Activated CD8-positive, alpha-beta memory T cell treated with anti-CD3 and anti-CD28 coated beads, Interleukin-2, amount 10 ng/mL, durations not matched to agents 7 days and 5 days (primary cell): ENCODE measurements at regions not wholly inside any gene's neighbourhood (a gene's known extent, or its start where the extent isn't known, plus 50 kb on each side); places are given as distances from the start of the nearest gene placed in this dataset.

Source experiments
- ATAC-seq: fragments of 150-1000 bp; cut with Tn5 transposase; one replicate; pipeline ENCODE4 v1.10.0; 2021; ENCODE audit warnings: moderate library complexity
- CTCF ChIA-PET: fragments of 350-600 bp; sonication (Branson Sonifier 250); formaldehyde crosslinking; loops from one replicate; lab custom pipeline; 2021; ENCODE audit warnings: antibody characterized with exemption; lab: Charles Lee
- DNase-seq: peaks from one replicate; pipeline ENCODE4 v3.0.0-alpha.2; 2020
- H3K27ac Mint-ChIP-seq: one replicate; pipeline ENCODE4 v1.8.0; 2021; ENCODE audit warnings: mild to moderate bottlenecking, mixed read lengths
- H3K27me3 Mint-ChIP-seq: one replicate; pipeline ENCODE4 v1.8.0; 2021; ENCODE audit warnings: mixed read lengths
- H3K36me3 Mint-ChIP-seq: one replicate; pipeline ENCODE4 v1.8.0; 2021; ENCODE audit warnings: mild to moderate bottlenecking, mixed read lengths
- H3K4me1 Mint-ChIP-seq: one replicate; pipeline ENCODE4 v1.8.0; 2021; ENCODE audit warnings: mixed read lengths
- H3K4me3 Mint-ChIP-seq: one replicate; pipeline ENCODE4 v1.8.0; 2021; ENCODE audit warnings: mild to moderate bottlenecking, moderate library complexity, mixed read lengths
- H3K9me3 Mint-ChIP-seq: one replicate; pipeline ENCODE4 v1.8.0; 2022; ENCODE audit warnings: low read depth, mixed read lengths

DNA sequence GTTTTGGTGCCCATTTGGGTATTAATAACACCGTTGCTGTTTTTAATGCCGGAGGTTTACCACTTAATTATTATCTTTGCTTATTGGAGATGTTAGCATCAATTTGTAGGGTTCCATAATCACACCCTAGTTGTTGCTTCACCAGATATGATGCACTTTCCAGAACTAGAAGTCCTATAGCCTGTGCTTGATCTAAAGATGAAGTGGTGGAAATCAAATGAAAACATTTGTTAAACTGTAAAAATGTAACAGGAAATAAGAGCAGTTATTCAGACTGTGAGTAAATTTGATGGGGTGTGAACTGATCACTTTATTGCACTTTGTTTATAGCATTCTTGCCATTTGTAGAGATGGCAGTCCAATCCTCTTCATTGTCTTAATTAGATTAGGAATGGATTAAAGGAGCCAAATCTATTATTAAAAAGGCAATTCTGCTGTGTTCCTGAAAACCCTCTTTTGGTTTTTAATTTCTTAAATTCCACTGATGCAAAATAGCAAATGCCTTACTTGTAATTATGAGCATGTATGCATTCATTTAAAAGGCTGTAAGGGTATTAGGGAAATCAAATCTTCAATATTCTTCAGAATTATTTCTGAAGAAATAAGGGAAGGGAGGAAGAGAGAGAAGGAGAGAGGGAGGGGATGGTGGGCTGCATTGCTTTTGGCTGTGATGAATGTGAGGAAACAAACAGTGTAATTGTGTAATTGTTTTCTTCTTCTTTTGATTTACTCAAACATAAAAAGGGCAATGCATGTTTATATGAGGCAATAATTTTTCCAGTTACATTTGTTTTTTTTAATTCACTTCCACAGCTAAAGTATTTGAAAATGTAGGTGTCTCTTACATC is 675.2 kb upstream of the WWC1 start:
- ATAC-seq = no peak
- DNase-seq = no peak
- Mint-ChIP-seq H3K9me3 (peaks cover 4% of the 10 kb centered on the region), H3K4me1 (no peaks in the 10 kb centered on the region), H3K36me3 (no peaks in the 10 kb centered on the region), H3K27me3 (no peaks in the 10 kb centered on the region), H3K27ac (no peak overlapping the region), H3K4me3 (no peak overlapping the region)
- CTCF ChIA-PET = no interaction called here

DNA sequence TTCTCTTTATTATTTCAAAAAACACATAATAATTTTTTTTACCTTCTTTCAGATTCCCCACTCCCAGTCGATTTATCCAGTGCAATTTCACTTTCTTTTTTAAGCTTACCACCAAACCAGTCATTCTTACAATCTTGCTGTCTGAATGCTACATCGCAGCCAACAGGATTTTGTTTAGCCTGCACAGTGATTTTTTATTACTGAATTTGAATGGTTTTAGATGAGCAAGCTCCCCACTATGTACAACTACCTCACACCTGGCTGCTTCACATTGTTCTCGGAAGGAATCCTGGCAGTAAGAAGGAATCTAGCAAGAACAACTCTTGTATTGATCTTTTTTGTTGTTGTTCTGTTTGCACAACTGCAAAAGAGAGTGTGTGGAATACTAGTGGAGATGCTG is 668.1 kb upstream of the WWC1 start:
- Mint-ChIP-seq H3K27ac (no peak overlapping the region), H3K4me3 (no peak overlapping the region), H3K4me1 (no peaks in the 10 kb centered on the region), H3K27me3 (no peaks in the 10 kb centered on the region), H3K9me3 (no peaks in the 10 kb centered on the region), H3K36me3 (no peaks in the 10 kb centered on the region)
- DNase-seq (no peak), ATAC-seq (no peak)
- CTCF ChIA-PET = no interaction called here

DNA sequence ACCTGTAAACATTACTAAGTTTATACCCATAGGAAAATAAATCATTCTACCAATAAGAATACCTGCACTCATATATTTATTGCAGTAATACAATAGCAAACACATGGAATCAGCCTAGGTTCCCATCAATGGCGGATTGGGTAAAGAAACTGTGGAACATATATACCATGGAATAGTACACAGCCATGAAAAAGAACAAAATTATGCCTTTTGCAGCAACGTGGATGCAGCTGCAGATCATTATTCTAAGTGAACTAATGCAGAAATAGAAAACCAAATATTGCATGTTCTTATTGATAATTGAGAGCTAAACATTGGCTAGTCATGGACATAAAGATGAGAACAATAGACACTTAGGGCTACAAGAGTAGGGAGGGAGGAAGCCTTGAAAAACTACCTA is 667.4 kb upstream of the WWC1 start:
- ATAC-seq (no peak), DNase-seq (no peak)
- Mint-ChIP-seq H3K4me1 (no peaks in the 10 kb centered on the region), H3K4me3 (no peak overlapping the region), H3K9me3 (no peaks in the 10 kb centered on the region), H3K27me3 (no peaks in the 10 kb centered on the region), H3K27ac (no peak overlapping the region), H3K36me3 (no peaks in the 10 kb centered on the region)
- CTCF ChIA-PET = no interaction called here

DNA sequence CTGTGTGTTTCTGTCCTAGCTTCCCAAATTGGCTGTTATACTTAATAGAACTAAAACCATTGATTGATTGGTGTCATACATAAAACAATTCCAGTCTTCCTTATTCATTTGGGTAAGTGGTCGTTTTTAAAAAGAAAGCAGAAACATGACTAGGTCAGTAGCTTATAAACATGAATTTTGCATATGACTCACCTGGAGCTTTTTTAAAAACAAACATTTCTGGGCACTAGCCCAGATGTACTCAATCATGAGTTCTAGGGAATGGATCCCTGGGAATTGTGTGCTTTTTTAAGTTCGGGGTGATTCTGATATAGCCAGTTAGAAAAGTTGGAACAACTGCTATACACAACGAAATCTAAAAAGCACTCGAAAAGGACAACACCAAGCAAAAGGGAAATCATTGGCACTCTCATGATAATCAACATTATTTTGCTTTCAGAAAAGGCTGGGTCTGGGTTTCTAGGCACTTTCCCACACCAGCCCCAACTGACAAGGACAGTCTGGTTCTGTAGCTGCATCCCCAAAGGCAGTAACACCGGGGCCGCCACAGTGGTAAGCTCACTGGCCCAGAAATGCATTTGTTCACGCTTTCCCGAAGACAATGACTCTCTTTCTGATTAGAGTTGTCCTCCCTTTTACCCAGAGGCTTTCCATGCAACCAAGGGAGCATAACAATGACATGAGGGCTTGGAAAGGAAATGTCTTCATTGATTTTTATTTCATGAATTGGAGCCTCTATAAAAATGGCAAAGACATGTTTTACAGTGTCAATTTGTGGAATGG is 664.9 kb upstream of the WWC1 start:
- ATAC-seq (no peak), DNase-seq (no peak)
- CTCF ChIA-PET = no interaction called here
- Mint-ChIP-seq H3K27me3 (no peaks in the 10 kb centered on the region), H3K4me1 (no peaks in the 10 kb centered on the region), H3K36me3 (no peaks in the 10 kb centered on the region), H3K9me3 (no peaks in the 10 kb centered on the region), H3K27ac (no peak overlapping the region), H3K4me3 (no peak overlapping the region)

- Mint-ChIP-seq H3K4me3 (no peak overlapping the region), H3K36me3 (no peaks in the 10 kb centered on the region), H3K27ac (no peak overlapping the region), H3K27me3 (no peaks in the 10 kb centered on the region), H3K9me3 (no peaks in the 10 kb centered on the region), H3K4me1 (no peaks in the 10 kb centered on the region)
- DNase-seq (no peak), ATAC-seq (no peak)
- CTCF ChIA-PET = no interaction called here
These were observed 661.8 kb upstream of the WWC1 start for GRCh38 chr5:167629634-167630033.

DNA sequence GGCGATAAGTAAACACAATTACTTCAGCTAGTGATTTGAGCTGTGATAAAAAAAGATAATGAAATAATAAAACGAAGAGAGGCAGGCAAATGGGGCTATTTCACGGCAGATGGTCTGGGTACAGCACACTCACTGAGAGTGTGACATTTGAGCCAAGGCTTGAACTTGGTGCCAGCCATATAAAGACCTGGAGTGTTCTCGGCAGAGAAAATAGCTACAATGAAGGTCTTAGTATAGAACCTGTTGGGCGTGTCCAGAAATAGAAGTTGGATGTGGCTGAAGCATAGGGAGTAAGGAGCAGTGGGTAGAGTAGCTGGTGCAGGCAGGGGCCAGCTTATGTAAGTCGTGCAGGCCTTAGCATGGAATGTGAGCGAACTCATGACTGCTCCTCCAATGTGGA is 660.3 kb upstream of the WWC1 start:
- CTCF ChIA-PET = no interaction called here
- Mint-ChIP-seq H3K27ac (no peak overlapping the region), H3K4me3 (no peak overlapping the region), H3K27me3 (no peaks in the 10 kb centered on the region), H3K4me1 (no peaks in the 10 kb centered on the region), H3K36me3 (no peaks in the 10 kb centered on the region), H3K9me3 (no peaks in the 10 kb centered on the region)
- ATAC-seq = no peak
- DNase-seq = no peak

GRCh38 chr5:167633114-167633513 is 658.3 kb upstream of the WWC1 start:
- no peaks in the 10 kb centered on the region for H3K36me3 Mint-ChIP-seq
- ATAC-seq (no peak), DNase-seq (no peak)
- H3K27me3 Mint-ChIP-seq = no peaks in the 10 kb centered on the region
- no peaks in the 10 kb centered on the region for H3K9me3 Mint-ChIP-seq
- H3K27ac Mint-ChIP-seq = no peak overlapping the region
- H3K4me3 Mint-ChIP-seq = no peak overlapping the region
- CTCF ChIA-PET = no interaction called here
- H3K4me1 Mint-ChIP-seq = no peaks in the 10 kb centered on the region

DNA sequence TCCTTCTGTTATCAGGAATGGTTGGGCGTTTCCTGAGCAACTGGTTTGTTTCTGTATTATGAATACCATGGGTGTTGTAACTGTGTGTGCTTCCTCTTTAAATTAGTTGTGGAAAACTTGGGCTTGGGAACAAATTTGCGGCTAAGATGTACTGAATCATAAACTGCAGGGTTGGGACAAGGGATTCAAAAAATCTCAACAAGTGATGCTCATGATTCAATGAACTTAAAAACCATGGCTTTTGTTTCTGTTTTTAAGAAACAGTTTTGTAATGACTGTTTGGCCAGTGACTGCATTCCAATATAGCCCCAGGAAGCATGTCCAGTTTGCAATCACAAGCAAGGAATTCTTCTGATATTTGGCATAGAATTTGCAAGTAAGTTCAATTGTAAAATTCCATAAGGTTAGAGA is 657.5 kb upstream of the WWC1 start:
- Mint-ChIP-seq H3K27ac (no peak overlapping the region), H3K27me3 (no peaks in the 10 kb centered on the region), H3K36me3 (no peaks in the 10 kb centered on the region), H3K4me1 (no peaks in the 10 kb centered on the region), H3K4me3 (no peak overlapping the region), H3K9me3 (no peaks in the 10 kb centered on the region)
- ATAC-seq (no peak), DNase-seq (no peak)
- CTCF ChIA-PET = no interaction called here

DNA sequence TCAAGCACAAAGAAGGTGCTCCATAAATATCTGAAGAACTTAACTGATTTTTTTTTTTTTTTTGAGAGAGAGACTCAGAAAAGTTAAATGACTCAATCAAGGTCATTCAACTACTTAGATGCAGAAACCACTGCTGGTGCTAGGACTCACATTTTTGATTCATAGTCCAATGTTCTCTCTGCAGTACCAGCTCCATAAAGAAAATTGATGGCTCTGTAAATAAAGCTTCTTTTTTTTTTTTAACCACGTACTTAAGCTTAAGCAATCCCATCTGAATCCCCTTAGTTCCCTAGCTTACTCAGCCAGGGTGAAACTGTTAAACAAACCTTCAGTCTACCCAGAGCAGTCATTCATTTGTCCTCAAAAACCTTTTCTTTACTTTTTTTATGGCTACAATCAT is 657.0 kb upstream of the WWC1 start:
- H3K27me3 Mint-ChIP-seq = no peaks in the 10 kb centered on the region
- no peaks in the 10 kb centered on the region for H3K4me1 Mint-ChIP-seq
- no peak overlapping the region for H3K4me3 Mint-ChIP-seq
- CTCF ChIA-PET = no interaction called here
- no peaks in the 10 kb centered on the region for H3K36me3 Mint-ChIP-seq
- no peaks in the 10 kb centered on the region for H3K9me3 Mint-ChIP-seq
- no peak for DNase-seq
- H3K27ac Mint-ChIP-seq = no peak overlapping the region
- no peak for ATAC-seq

GRCh38 chr5:167638816-167639215 is 652.6 kb upstream of the WWC1 start:
- CTCF ChIA-PET = no interaction called here
- H3K4me1 Mint-ChIP-seq = no peaks in the 10 kb centered on the region
- no peak overlapping the region for H3K27ac Mint-ChIP-seq
- H3K36me3 Mint-ChIP-seq = no peaks in the 10 kb centered on the region
- H3K9me3 Mint-ChIP-seq = no peaks in the 10 kb centered on the region
- DNase-seq (no peak), ATAC-seq (no peak)
- H3K27me3 Mint-ChIP-seq = no peaks in the 10 kb centered on the region
- no peak overlapping the region for H3K4me3 Mint-ChIP-seq

DNA sequence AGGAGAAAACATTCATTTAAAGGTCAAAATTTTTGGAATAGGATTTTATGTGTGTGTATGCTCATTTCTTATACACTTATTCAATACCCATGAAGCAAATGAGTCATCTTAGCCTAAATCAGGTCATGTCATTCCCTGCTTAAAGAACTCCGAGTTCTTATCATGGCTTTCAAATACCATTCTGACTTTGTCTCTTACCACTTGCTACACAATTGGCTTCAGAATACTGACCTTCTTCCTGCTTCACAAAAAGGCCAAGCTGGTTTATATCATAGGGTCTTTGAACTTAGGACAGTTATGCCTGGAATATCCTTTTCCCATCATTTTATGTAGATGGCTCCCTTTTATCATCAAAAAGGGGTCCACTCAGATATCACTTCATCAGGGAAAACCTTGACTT is 652.2 kb upstream of the WWC1 start:
- Mint-ChIP-seq H3K36me3 (no peaks in the 10 kb centered on the region), H3K4me3 (no peak overlapping the region), H3K27ac (no peak overlapping the region), H3K9me3 (no peaks in the 10 kb centered on the region), H3K27me3 (no peaks in the 10 kb centered on the region), H3K4me1 (no peaks in the 10 kb centered on the region)
- DNase-seq = no peak
- CTCF ChIA-PET = no interaction called here
- no peak for ATAC-seq

- H3K9me3 Mint-ChIP-seq = no peaks in the 10 kb centered on the region
- H3K4me1 Mint-ChIP-seq = no peaks in the 10 kb centered on the region
- H3K27ac Mint-ChIP-seq = no peak overlapping the region
- no peaks in the 10 kb centered on the region for H3K36me3 Mint-ChIP-seq
- no peak for ATAC-seq
- no peaks in the 10 kb centered on the region for H3K27me3 Mint-ChIP-seq
- H3K4me3 Mint-ChIP-seq = no peak overlapping the region
- CTCF ChIA-PET = interaction anchor here (0.7 kb wide), 1 partner anchor 1692 kb away, joined by 3 read pairs; no protein-coding TSS in a partner anchor
- DNase-seq = no peak
These were observed 651.7 kb upstream of the WWC1 start for GRCh38 chr5:167639766-167640165.

DNA sequence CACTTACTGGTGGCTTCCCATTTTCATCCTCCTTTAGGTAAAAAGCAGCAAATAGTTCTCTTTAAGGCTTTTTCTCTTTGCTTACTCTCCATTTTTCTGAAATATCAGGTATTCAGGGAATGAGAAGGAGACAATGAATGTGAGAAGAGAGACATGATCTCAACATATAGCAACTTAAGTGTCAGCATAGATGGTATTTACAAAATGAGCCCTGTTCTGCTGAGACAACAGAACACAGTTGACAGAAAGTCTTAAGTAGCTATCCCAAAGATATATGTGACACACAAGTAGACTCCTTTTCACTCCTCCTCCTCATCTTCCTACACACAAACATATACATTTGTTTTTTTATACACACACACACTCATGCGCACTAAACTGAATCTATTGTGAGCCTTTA is 649.3 kb upstream of the WWC1 start:
- H3K27ac Mint-ChIP-seq = no peak overlapping the region
- no peaks in the 10 kb centered on the region for H3K27me3 Mint-ChIP-seq
- DNase-seq (no peak), ATAC-seq (no peak)
- no peaks in the 10 kb centered on the region for H3K9me3 Mint-ChIP-seq
- CTCF ChIA-PET = no interaction called here
- no peak overlapping the region for H3K4me3 Mint-ChIP-seq
- H3K36me3 Mint-ChIP-seq = no peaks in the 10 kb centered on the region
- no peaks in the 10 kb centered on the region for H3K4me1 Mint-ChIP-seq
